ENCODE measurements at regions not wholly inside any gene's neighbourhood (a gene's known extent, or its start where the extent isn't known, plus 50 kb on each side); places are given as distances from the start of the nearest gene placed in this dataset.

- ATAC-seq (no peak), DNase-seq (ENCODE audit: low read depth, low spot score) (no peak), FAIRE-seq (no peak)
- no peaks in the 10 kb centered on the region for H3K4me1 ChIP-seq (ENCODE audit: control insufficient read depth, insufficient read depth, low read length)
- no peaks in the 10 kb centered on the region for H3K79me2 ChIP-seq (ENCODE audit: control insufficient read depth, insufficient read depth, low read length)
- no peaks in the 10 kb centered on the region for H3K9me3 ChIP-seq (replicated peaks; ENCODE audit: control insufficient read depth, insufficient read depth, low read length)
- H4K20me1 ChIP-seq (ENCODE audit: control insufficient read depth, insufficient read depth) = no peaks in the 10 kb centered on the region
- TF ChIP-seq, protein P1, sequence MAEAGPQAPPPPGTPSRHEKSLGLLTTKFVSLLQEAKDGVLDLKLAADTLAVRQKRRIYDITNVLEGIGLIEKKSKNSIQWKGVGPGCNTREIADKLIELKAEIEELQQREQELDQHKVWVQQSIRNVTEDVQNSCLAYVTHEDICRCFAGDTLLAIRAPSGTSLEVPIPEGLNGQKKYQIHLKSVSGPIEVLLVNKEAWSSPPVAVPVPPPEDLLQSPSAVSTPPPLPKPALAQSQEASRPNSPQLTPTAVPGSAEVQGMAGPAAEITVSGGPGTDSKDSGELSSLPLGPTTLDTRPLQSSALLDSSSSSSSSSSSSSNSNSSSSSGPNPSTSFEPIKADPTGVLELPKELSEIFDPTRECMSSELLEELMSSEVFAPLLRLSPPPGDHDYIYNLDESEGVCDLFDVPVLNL (IDR thresholded peaks at IDR 0.05; ENCODE audit: low read depth, low read length) = no peak
- TF ChIP-seq, protein P2, sequence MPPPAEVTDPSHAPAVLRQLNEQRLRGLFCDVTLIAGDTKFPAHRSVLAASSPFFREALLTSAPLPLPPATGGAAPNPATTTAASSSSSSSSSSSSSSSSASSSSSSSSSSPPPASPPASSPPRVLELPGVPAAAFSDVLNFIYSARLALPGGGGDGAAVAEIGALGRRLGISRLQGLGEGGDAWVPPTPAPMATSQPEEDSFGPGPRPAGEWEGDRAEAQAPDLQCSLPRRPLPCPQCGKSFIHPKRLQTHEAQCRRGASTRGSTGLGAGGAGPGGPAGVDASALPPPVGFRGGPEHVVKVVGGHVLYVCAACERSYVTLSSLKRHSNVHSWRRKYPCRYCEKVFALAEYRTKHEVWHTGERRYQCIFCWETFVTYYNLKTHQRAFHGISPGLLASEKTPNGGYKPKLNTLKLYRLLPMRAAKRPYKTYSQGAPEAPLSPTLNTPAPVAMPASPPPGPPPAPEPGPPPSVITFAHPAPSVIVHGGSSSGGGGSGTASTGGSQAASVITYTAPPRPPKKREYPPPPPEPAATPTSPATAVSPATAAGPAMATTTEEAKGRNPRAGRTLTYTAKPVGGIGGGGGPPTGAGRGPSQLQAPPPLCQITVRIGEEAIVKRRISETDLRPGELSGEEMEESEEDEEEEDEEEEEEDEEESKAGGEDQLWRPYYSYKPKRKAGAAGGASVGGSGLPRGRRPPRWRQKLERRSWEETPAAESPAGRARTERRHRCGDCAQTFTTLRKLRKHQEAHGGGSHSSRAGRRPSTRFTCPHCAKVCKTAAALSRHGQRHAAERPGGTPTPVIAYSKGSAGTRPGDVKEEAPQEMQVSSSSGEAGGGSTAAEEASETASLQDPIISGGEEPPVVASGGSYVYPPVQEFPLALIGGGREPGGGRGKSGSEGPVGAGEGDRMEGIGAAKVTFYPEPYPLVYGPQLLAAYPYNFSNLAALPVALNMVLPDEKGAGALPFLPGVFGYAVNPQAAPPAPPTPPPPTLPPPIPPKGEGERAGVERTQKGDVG (CRISPR knock-in tag; IDR thresholded peaks at IDR 0.05) = no peak
- no peak for TF ChIP-seq ETV6 (conservative IDR thresholded peaks at IDR 0.05 in 1 of 2, IDR thresholded peaks at IDR 0.05 in 1 of 2; ENCODE audit: borderline replicate concordance in 1 of 2, low read depth in 1 of 2)
- no peak for TF ChIP-seq ZNF207 (IDR thresholded peaks at IDR 0.05; ENCODE audit: borderline replicate concordance)
- no peak for TF ChIP-seq NFXL1 (IDR thresholded peaks at IDR 0.05; ENCODE audit: borderline replicate concordance)
- TF ChIP-seq PAX8 (IDR thresholded peaks at IDR 0.05) = no peak
- no peak for TF ChIP-seq CHD4 (IDR thresholded peaks at IDR 0.05)
- no peak for TF ChIP-seq TCF7 (IDR thresholded peaks at IDR 0.05; ENCODE audit: borderline replicate concordance)
- TF ChIP-seq MTA3 (IDR thresholded peaks at IDR 0.05; ENCODE audit: borderline replicate concordance, low read length) = no peak
- TF ChIP-seq ZBTB11 (CRISPR knock-in tag; IDR thresholded peaks at IDR 0.05) = no peak
- TF ChIP-seq YY1 (IDR thresholded peaks at IDR 0.05; ENCODE audit: low read depth, low read length) = no peak
- TF ChIP-seq JUND (IDR thresholded peaks at IDR 0.05; ENCODE audit: low read depth, low read length) = no peak
- no peak for TF ChIP-seq MYB (IDR thresholded peaks at IDR 0.05; ENCODE audit: borderline replicate concordance, low read depth, low read length)
- TF ChIP-seq FOXK2 (IDR thresholded peaks at IDR 0.05) = no peak
- TF ChIP-seq EGR1 (IDR thresholded peaks at IDR 0.05; ENCODE audit: borderline replicate concordance in 1 of 2, low read depth in 2 of 2, low read length in 2 of 2) = no peak
- H3K4me2 ChIP-seq (ENCODE audit: control insufficient read depth, insufficient read depth) = no peak overlapping the region
- H2AFZ ChIP-seq (ENCODE audit: control insufficient read depth, low read depth, low read length) = no peak overlapping the region
- intact Hi-C loops (cut with micrococcal nuclease; ENCODE audit: unreplicated experiment) = no loop called here
- no peak overlapping the region for H3K9ac ChIP-seq (ENCODE audit: control insufficient read depth, insufficient read depth, low read length)
- no peaks in the 10 kb centered on the region for H3K36me3 ChIP-seq (ENCODE audit: control insufficient read depth in 2 of 2, insufficient read depth in 2 of 2, low read length in 1 of 2)
- BruUV-seq (replicated peaks) = no TSS peak
- no peak overlapping the region for H3K4me3 ChIP-seq
- in situ Hi-C loops (cut with MboI) = no loop called here
- no peak overlapping the region for H3K27ac ChIP-seq (ENCODE audit: control insufficient read depth, insufficient read depth)
- CTCF ChIA-PET = no interaction called here
- 57% methylated on average over 3 of the region's 3 CpGs for WGBS (ENCODE audit: insufficient coverage, insufficient replicate concordance, low lambda C conversion rate, missing lambda C conversion rate)
- no peaks in the 10 kb centered on the region for H3K27me3 ChIP-seq (replicated peaks in 1 of 2; ENCODE audit: control insufficient read depth in 2 of 2, insufficient read depth in 2 of 2, low read length in 1 of 2)
- POLR2A ChIA-PET = no interaction called here
- SMC1A ChIA-PET (ENCODE audit: uncharacterized antibody, unreplicated experiment) = no interaction called here
- RAD21 ChIA-PET (ENCODE audit: unreplicated experiment) = no interaction called here
These were observed 127.3 kb downstream of the RAP2B start for GRCh38 chr3:153289334-153289808.

Measured in GM12878 (cell line).